ENCODE measurements at regions not wholly inside any gene's neighbourhood (a gene's known extent, or its start where the extent isn't known, plus 50 kb on each side); places are given as distances from the start of the nearest gene placed in this dataset.

- TF ChIP-seq ARNTL (CRISPR knock-in tag; IDR thresholded peaks at IDR 0.05; ENCODE audit: borderline replicate concordance, low read depth), result no peak
- TF ChIP-seq RARB (CRISPR knock-in tag; IDR thresholded peaks at IDR 0.05), result no peak
- no peak for TF ChIP-seq GLIS3 (CRISPR knock-in tag; IDR thresholded peaks at IDR 0.05)
- TF ChIP-seq ZNF70 (CRISPR knock-in tag; IDR thresholded peaks at IDR 0.05), result no peak
- no peak for TF ChIP-seq ZC3H10 (CRISPR knock-in tag; IDR thresholded peaks at IDR 0.05)
- no peak for TF ChIP-seq CSRNP3 (CRISPR knock-in tag; IDR thresholded peaks at IDR 0.05)
- no peak for TF ChIP-seq SNAI2 (CRISPR knock-in tag; IDR thresholded peaks at IDR 0.05)
- no peak for TF ChIP-seq CSDC2 (CRISPR knock-in tag; IDR thresholded peaks at IDR 0.05)
- no peak for TF ChIP-seq ESRRG (CRISPR knock-in tag; IDR thresholded peaks at IDR 0.05)
- TF ChIP-seq PATZ1 (CRISPR knock-in tag; IDR thresholded peaks at IDR 0.05; ENCODE audit: borderline replicate concordance), result no peak
- no peak for TF ChIP-seq ISL1 (CRISPR knock-in tag; IDR thresholded peaks at IDR 0.05)
- TF ChIP-seq CREB5 (CRISPR knock-in tag; IDR thresholded peaks at IDR 0.05; ENCODE audit: low read depth), result no peak
- no peak for TF ChIP-seq POU6F1 (CRISPR knock-in tag; IDR thresholded peaks at IDR 0.05; ENCODE audit: borderline replicate concordance, low read depth)
Observed at GRCh38 chr1:192713921-192714320, 78.0 kb downstream of the RGS13 start.
